GM19023 (cell line): ENCODE measurements at regions not wholly inside any gene's neighbourhood (a gene's known extent, or its start where the extent isn't known, plus 50 kb on each side); places are given as distances from the start of the nearest gene placed in this dataset.

Experiments used
- ATAC-seq: cut with Tn5 transposase; IDR thresholded peaks from one replicate; pipeline ENCODE4 v1.9.1; 2021; ENCODE audit warnings: mild to moderate bottlenecking, moderate library complexity; ENCODE audit not compliant: unreplicated experiment

GRCh38 chr6:40912158-40912946, 126.7 kb downstream of the UNC5CL start:
- ATAC-seq: peak; percentile 95

GRCh38 chr6:40910260-40910893, 128.6 kb downstream of the UNC5CL start:
- no peak for ATAC-seq

- ATAC-seq: no peak
Measured at GRCh38 chr6:40909811-40910210, 129.2 kb downstream of the UNC5CL start.

- no peak for ATAC-seq
Measured at GRCh38 chr6:40907198-40907701, 131.8 kb downstream of the UNC5CL start.

GRCh38 chr6:40906759-40907158, 132.3 kb downstream of the UNC5CL start:
- ATAC-seq: no peak

GRCh38 chr6:40904583-40905194, 134.3 kb downstream of the UNC5CL start:
- ATAC-seq: no peak

- ATAC-seq: no peak
Measured at GRCh38 chr6:40903456-40903855, 135.6 kb downstream of the UNC5CL start.

GRCh38 chr6:40901322-40902055, 137.5 kb downstream of the UNC5CL start:
- ATAC-seq: no peak

GRCh38 chr6:40900791-40901190, 138.2 kb downstream of the UNC5CL start:
- no peak for ATAC-seq

GRCh38 chr6:40899684-40900155, 139.3 kb downstream of the UNC5CL start:
- ATAC-seq: no peak

- ATAC-seq: no peak
Measured at GRCh38 chr6:40898073-40898472, 140.9 kb downstream of the UNC5CL start.

- no peak for ATAC-seq
Measured at GRCh38 chr6:40897390-40898003, 141.5 kb downstream of the UNC5CL start.

GRCh38 chr6:40896696-40897095, 142.3 kb downstream of the UNC5CL start:
- ATAC-seq: no peak

- no peak for ATAC-seq
Measured at GRCh38 chr6:40894962-40895799, 143.8 kb downstream of the UNC5CL start.

GRCh38 chr6:40893021-40893420, 146.0 kb downstream of the UNC5CL start:
- no peak for ATAC-seq

- ATAC-seq: no peak
Measured at GRCh38 chr6:40892223-40892622, 146.8 kb downstream of the UNC5CL start.

- ATAC-seq: no peak
Measured at GRCh38 chr6:40891686-40892085, 147.3 kb downstream of the UNC5CL start.

GRCh38 chr6:40891131-40891530, 147.9 kb downstream of the UNC5CL start:
- no peak for ATAC-seq

- ATAC-seq: no peak
Measured at GRCh38 chr6:40889137-40889832, 149.7 kb downstream of the UNC5CL start.
